Right lobe of liver (tissue), 6 donors: ENCODE measurements at regions not wholly inside any gene's neighbourhood (a gene's known extent, or its start where the extent isn't known, plus 50 kb on each side); places are given as distances from the start of the nearest gene placed in this dataset.

ENCODE experiments used
- ATAC-seq, 4 donors: fragments of 200-7000 bp; cut with Tn5 transposase; one replicate each; pipeline ENCODE4 v1.9.1; 2020; ENCODE audit warnings: mild to moderate bottlenecking in 4 of 4, moderate library complexity in 4 of 4
- DNase-seq, 3 donors: peaks; one replicate each; pipeline ENCODE4 v3.0.0-alpha.2; 2020
- H3K27ac ChIP-seq, 3 donors: fragments of 200-600 bp; one replicate each; pipeline ENCODE4 v1.8.0; 2022
- H3K27me3 ChIP-seq, 2 donors: fragments of 200-600 bp; one replicate each; pipeline ENCODE4 v1.8.0; 2022
- H3K36me3 ChIP-seq, 4 donors: fragments of 200-600 bp; sonication (generic) in 1 of 4; one replicate each; pipeline versions ENCODE4 v1.5.1 to v1.8.0; 2017 to 2022; ENCODE audit warnings: control low read depth in 1 of 4
- H3K4me1 ChIP-seq, 4 donors: fragments of 200-600 bp; sonication (generic) in 1 of 4; one replicate each; pipeline versions ENCODE4 v1.5.1 to v1.8.0; 2017 to 2022; ENCODE audit warnings: control low read depth in 1 of 4
- H3K4me3 ChIP-seq, 3 donors: fragments of 200-600 bp; one replicate each; pipeline ENCODE4 v1.8.0; 2022
- H3K9me3 ChIP-seq, 4 donors: fragments of 200-600 bp; sonication (generic) in 1 of 4; one replicate each; pipeline versions ENCODE4 v1.5.1 to v1.8.0; 2017 to 2022; ENCODE audit warnings: control low read depth in 1 of 4
- POLR2A ChIP-seq: fragments of 450-650 bp; IDR thresholded peaks from one replicate; pipeline ENCODE4 v1.6.1; 2017; ENCODE audit warnings: antibody characterized with exemption, mild to moderate bottlenecking
- WGBS: methylation state at CpG from one replicate; pipeline ENCODE4 v1.1.6; 2018; ENCODE audit warnings: low coverage, low lambda C conversion rate; ENCODE audit not compliant: insufficient coverage; ENCODE audit errors: missing lambda C conversion rate; 5-methylcytosine and 5-hydroxymethylcytosine counted together
- intact Hi-C, 2 donors: fragments of 100-400 bp; cut with DNase I; formaldehyde crosslinking; loops; one replicate each; pipeline versions ENCODE4 v1.11.2 to v1.14.1; 2022
- TF ChIP-seq, protein P1 (sequence below), 4 donors: fragments of 200-600 bp in 3 of 4; fragments of 450-650 bp in 1 of 4; IDR thresholded peaks; one replicate each; pipeline versions ENCODE4 v1.5.1 to v1.8.0; 2016 to 2022; ENCODE audit warnings: antibody characterized with exemption in 4 of 4, mild to moderate bottlenecking in 2 of 4
- donor health status: DM: no; HTN: yes; CAD: no.
- donor health status: DM: no; HTN: no; CAD: no.
- donor health status: DM: no; HTN: no; CAD: no.
- donor health status: DM: no; HTN: yes; CAD: no.
- donor health status: DM: no; HTN: yes; CAD: no.

DNA sequence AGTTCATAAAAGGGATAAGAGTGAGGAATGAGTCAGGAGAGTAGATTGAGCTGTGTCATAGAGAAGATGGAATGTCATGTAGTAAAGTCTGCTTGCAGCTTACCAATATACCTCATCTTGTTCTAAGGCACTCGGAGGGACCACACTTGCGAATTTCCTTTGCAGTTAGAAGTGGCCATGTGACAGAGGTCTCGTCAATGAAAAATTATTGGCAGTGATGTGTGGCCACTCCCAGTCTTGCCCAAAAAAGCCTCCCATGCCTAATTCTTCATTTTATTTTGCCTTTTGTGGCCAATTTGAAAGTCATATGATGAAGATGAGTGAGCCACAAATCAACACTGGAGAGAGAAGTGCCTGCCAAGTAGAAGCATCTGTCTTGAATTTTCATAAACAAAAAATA is 465.6 kb upstream of the ZNF385D start:
- WGBS: 82% methylated on average over 3 of the region's 3 CpGs
- Histone ChIP-seq H3K36me3 (no peaks in the 10 kb centered on the region), H3K4me3 (no peak overlapping the region), H3K9me3 (no peaks in the 10 kb centered on the region), H3K27ac (no peak overlapping the region), H3K4me1 (no peaks in the 10 kb centered on the region), H3K27me3 (no peaks in the 10 kb centered on the region)
- TF ChIP-seq, protein P1, sequence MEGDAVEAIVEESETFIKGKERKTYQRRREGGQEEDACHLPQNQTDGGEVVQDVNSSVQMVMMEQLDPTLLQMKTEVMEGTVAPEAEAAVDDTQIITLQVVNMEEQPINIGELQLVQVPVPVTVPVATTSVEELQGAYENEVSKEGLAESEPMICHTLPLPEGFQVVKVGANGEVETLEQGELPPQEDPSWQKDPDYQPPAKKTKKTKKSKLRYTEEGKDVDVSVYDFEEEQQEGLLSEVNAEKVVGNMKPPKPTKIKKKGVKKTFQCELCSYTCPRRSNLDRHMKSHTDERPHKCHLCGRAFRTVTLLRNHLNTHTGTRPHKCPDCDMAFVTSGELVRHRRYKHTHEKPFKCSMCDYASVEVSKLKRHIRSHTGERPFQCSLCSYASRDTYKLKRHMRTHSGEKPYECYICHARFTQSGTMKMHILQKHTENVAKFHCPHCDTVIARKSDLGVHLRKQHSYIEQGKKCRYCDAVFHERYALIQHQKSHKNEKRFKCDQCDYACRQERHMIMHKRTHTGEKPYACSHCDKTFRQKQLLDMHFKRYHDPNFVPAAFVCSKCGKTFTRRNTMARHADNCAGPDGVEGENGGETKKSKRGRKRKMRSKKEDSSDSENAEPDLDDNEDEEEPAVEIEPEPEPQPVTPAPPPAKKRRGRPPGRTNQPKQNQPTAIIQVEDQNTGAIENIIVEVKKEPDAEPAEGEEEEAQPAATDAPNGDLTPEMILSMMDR (IDR thresholded peaks at IDR 0.05): no peak
- no peak for TF ChIP-seq POLR2A
- DNase-seq: no peak
- no peak for ATAC-seq
- intact Hi-C loops: no loop called here

- Histone ChIP-seq H3K9me3 (no peaks in the 10 kb centered on the region), H3K4me3 (no peak overlapping the region), H3K4me1 (no peaks in the 10 kb centered on the region), H3K27ac (no peak overlapping the region), H3K27me3 (no peaks in the 10 kb centered on the region), H3K36me3 (no peaks in the 10 kb centered on the region)
- DNase-seq (no peak), ATAC-seq (no peak)
- 57% methylated on average over 4 of the region's 7 CpGs for WGBS
- intact Hi-C loops: no loop called here
- TF ChIP-seq, protein P1 (IDR thresholded peaks at IDR 0.05): no peak
- no peak for TF ChIP-seq POLR2A
These were observed 474.2 kb upstream of the ZNF385D start for GRCh38 chr3:22225161-22225560.

DNA sequence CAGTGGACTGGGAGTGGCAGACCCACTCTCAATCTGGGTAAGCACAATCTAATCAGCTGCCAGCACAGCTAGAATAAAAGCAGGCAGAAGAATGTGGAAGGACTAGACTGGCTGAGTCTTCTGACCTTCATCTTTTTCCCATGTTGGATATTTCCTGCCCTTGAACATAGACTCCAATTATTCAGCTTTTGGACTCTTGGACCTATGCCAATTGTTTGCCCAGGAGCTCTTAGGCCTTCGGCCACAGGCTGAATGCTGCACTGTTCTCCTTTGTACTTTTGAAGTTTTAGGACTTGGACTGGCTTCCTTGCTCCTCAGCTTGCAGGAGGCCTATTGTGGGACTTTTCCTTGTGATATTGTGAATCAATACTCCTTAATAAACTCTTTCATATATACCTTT is 477.7 kb upstream of the ZNF385D start:
- no peak for TF ChIP-seq POLR2A
- TF ChIP-seq, protein P1 (IDR thresholded peaks at IDR 0.05): no peak
- H3K27me3 ChIP-seq: no peaks in the 10 kb centered on the region
- no peak overlapping the region for H3K4me3 ChIP-seq
- no CpG with 5 or more reads among the region's 1 CpG for WGBS
- intact Hi-C loops: no loop called here
- ATAC-seq (no peak), DNase-seq (no peak)
- H3K36me3 ChIP-seq: no peaks in the 10 kb centered on the region
- H3K27ac ChIP-seq: no peak overlapping the region
- no peaks in the 10 kb centered on the region for H3K4me1 ChIP-seq
- H3K9me3 ChIP-seq: no peaks in the 10 kb centered on the region

- Histone ChIP-seq H3K9me3 (no peaks in the 10 kb centered on the region), H3K27ac (no peak overlapping the region), H3K4me3 (no peak overlapping the region), H3K4me1 (no peaks in the 10 kb centered on the region), H3K36me3 (no peaks in the 10 kb centered on the region), H3K27me3 (no peaks in the 10 kb centered on the region)
- DNase-seq (no peak), ATAC-seq (no peak)
- intact Hi-C loops: no loop called here
- no peak for TF ChIP-seq POLR2A
- TF ChIP-seq, protein P1 (IDR thresholded peaks at IDR 0.05): no peak
- 89% methylated on average over 1 of the region's 1 CpG for WGBS
These were observed 480.1 kb upstream of the ZNF385D start for GRCh38 chr3:22231061-22231460.
